Astrocyte (in vitro differentiated cells and primary cell): ENCODE measurements at regions not wholly inside any gene's neighbourhood (a gene's known extent, or its start where the extent isn't known, plus 50 kb on each side); places are given as distances from the start of the nearest gene placed in this dataset.

Experiments
- EZH2 ChIP-seq: IDR thresholded peaks from 2 replicates; pipeline ENCODE4 v1.6.1; 2012; ENCODE audit warnings: mild to moderate bottlenecking, low read length, inconsistent platforms; ENCODE audit not compliant: insufficient read depth
- TF ChIP-seq, protein P1 (sequence below): IDR thresholded peaks from 2 replicates; pipeline ENCODE4 v1.5.1; 2011; ENCODE audit warnings: low read depth, mild to moderate bottlenecking, inconsistent platforms, low read length, moderate library complexity; ENCODE audit not compliant: insufficient read depth

DNA sequence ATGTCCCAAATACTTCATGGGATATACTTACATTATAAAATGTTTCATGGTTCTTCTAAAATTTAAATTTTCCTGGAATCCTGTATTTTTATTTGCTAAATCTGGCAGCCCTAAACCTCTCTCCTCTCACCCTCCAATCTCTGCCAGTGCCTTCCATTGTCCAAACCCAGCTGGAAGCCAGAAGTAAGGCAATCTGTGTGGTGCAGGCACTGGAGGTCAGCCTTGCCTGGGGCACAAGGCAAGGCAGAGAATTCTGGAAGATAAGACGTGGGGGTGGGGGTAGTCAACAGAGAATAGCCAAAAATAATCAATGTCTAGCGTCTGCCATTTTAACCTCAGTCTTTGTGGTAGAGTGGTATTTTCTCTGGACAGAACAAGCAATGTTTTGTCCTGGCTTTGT lies 381.7 kb downstream of the GPAM start:
- no peak for TF ChIP-seq EZH2
- TF ChIP-seq, protein P1, sequence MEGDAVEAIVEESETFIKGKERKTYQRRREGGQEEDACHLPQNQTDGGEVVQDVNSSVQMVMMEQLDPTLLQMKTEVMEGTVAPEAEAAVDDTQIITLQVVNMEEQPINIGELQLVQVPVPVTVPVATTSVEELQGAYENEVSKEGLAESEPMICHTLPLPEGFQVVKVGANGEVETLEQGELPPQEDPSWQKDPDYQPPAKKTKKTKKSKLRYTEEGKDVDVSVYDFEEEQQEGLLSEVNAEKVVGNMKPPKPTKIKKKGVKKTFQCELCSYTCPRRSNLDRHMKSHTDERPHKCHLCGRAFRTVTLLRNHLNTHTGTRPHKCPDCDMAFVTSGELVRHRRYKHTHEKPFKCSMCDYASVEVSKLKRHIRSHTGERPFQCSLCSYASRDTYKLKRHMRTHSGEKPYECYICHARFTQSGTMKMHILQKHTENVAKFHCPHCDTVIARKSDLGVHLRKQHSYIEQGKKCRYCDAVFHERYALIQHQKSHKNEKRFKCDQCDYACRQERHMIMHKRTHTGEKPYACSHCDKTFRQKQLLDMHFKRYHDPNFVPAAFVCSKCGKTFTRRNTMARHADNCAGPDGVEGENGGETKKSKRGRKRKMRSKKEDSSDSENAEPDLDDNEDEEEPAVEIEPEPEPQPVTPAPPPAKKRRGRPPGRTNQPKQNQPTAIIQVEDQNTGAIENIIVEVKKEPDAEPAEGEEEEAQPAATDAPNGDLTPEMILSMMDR, result no peak
